Embryonic facial prominence (tissue), 1 donor: ENCODE measurements at regions not wholly inside any gene's neighbourhood (a gene's known extent, or its start where the extent isn't known, plus 50 kb on each side); places are given as distances from the start of the nearest gene placed in this dataset.

Experiments
- DNase-seq: peaks from one replicate; pipeline ENCODE4 v3.0.0-alpha.2; 2016; ENCODE audit errors: extremely low spot score

GRCh38 chr7:32178677-32179366, 108.6 kb upstream of the PDE1C start:
- DNase-seq: no peak

GRCh38 chr7:32177232-32177631, 107.0 kb upstream of the PDE1C start:
- no peak for DNase-seq

GRCh38 chr7:32175099-32175498, 104.9 kb upstream of the PDE1C start:
- DNase-seq: no peak

GRCh38 chr7:32171248-32171647, 101.0 kb upstream of the PDE1C start:
- DNase-seq: no peak

- no peak for DNase-seq
Measured at GRCh38 chr7:32170838-32171237, 100.6 kb upstream of the PDE1C start.

GRCh38 chr7:32169228-32169627, 99.0 kb upstream of the PDE1C start:
- no peak for DNase-seq

GRCh38 chr7:32167815-32168214, 97.6 kb upstream of the PDE1C start:
- no peak for DNase-seq

GRCh38 chr7:32167256-32167655, 97.0 kb upstream of the PDE1C start:
- DNase-seq: no peak

- no peak for DNase-seq
Measured at GRCh38 chr7:32164341-32164996, 94.3 kb upstream of the PDE1C start.

- DNase-seq: no peak
Measured at GRCh38 chr7:32163896-32164295, 93.7 kb upstream of the PDE1C start.

GRCh38 chr7:32163141-32163806, 93.1 kb upstream of the PDE1C start:
- DNase-seq: no peak

- DNase-seq: no peak
Measured at GRCh38 chr7:32161708-32162107, 91.5 kb upstream of the PDE1C start.

GRCh38 chr7:32158751-32159745, 88.8 kb upstream of the PDE1C start:
- no peak for DNase-seq

GRCh38 chr7:32158076-32158475, 87.9 kb upstream of the PDE1C start:
- no peak for DNase-seq

GRCh38 chr7:32155712-32156111, 85.5 kb upstream of the PDE1C start:
- DNase-seq: no peak

- DNase-seq: no peak
Measured at GRCh38 chr7:32154797-32155196, 84.6 kb upstream of the PDE1C start.

GRCh38 chr7:32153006-32153405, 82.8 kb upstream of the PDE1C start:
- no peak for DNase-seq

- DNase-seq: no peak
Measured at GRCh38 chr7:32152576-32152975, 82.4 kb upstream of the PDE1C start.

GRCh38 chr7:32150589-32150988, 80.4 kb upstream of the PDE1C start:
- DNase-seq: no peak

GRCh38 chr7:32150039-32150438, 79.8 kb upstream of the PDE1C start:
- DNase-seq: no peak

- DNase-seq: no peak
Measured at GRCh38 chr7:32147546-32148268, 77.5 kb upstream of the PDE1C start.
